GM23338 (cell line): ENCODE measurements at regions not wholly inside any gene's neighbourhood (a gene's known extent, or its start where the extent isn't known, plus 50 kb on each side); places are given as distances from the start of the nearest gene placed in this dataset.
A peak's percentile ranks its signal among the peaks of the same experiment; 100 is the strongest.

ENCODE experiments used
- ATAC-seq: fragments of 200-7000 bp; cut with Tn5 transposase; 3 replicates; pipeline ENCODE4 v1.9.1; 2020
- DNase-seq: peaks from one replicate; pipeline ENCODE4 v3.0.0-alpha.2; 2015; ENCODE audit warnings: low spot score
- H2AFZ ChIP-seq: fragments of 200-600 bp; sonication (generic); 2 replicates; pipeline ENCODE4 v1.8.0; 2016; ENCODE audit warnings: antibody characterized with exemption, mild to moderate bottlenecking, moderate library complexity
- H3F3A ChIP-seq: fragments of 200-600 bp; sonication (generic); replicated peaks from 2 replicates; pipeline ENCODE4 v1.8.0; 2017; ENCODE audit warnings: antibody characterized with exemption, mixed run types, low read depth
- H3K27ac ChIP-seq: fragments of 200-600 bp; sonication (generic); 2 replicates; pipeline ENCODE4 v1.6.1; 2016; ENCODE audit warnings: low read depth
- H3K27me3 ChIP-seq: fragments of 200-600 bp; sonication (generic); 2 replicates; pipeline ENCODE4 v1.8.0; 2016; ENCODE audit warnings: mild to moderate bottlenecking, mixed run types, moderate library complexity; ENCODE audit not compliant: insufficient read depth
- H3K36me3 ChIP-seq: fragments of 200-600 bp; sonication (generic); 2 replicates; pipeline ENCODE4 v1.8.0; 2016; ENCODE audit warnings: mild to moderate bottlenecking; ENCODE audit not compliant: insufficient read depth
- H3K4me1 ChIP-seq: fragments of 200-600 bp; sonication (generic); 2 replicates; pipeline ENCODE4 v1.8.0; 2016; ENCODE audit warnings: mild to moderate bottlenecking, moderate library complexity; ENCODE audit not compliant: insufficient read depth
- H3K4me2 ChIP-seq: fragments of 200-600 bp; sonication (generic); 2 replicates; pipeline ENCODE4 v1.7.1; 2017; ENCODE audit warnings: mixed run types
- H3K4me3 ChIP-seq: fragments of 200-600 bp; sonication (generic); 2 replicates; pipeline ENCODE4 v1.6.1; 2016; ENCODE audit warnings: mixed run types
- H3K79me2 ChIP-seq: fragments of 200-600 bp; sonication (generic); replicated peaks from 2 replicates; pipeline ENCODE4 v1.8.0; 2017; ENCODE audit warnings: mild to moderate bottlenecking; ENCODE audit not compliant: insufficient read depth
- H3K9me2 ChIP-seq: fragments of 200-600 bp; sonication (generic); 2 replicates; pipeline ENCODE4 v1.8.0; 2017; ENCODE audit not compliant: insufficient read depth
- H4K20me1 ChIP-seq: fragments of 200-600 bp; sonication (generic); replicated peaks from 2 replicates; pipeline ENCODE4 v1.8.0; 2017; ENCODE audit warnings: mild to moderate bottlenecking; ENCODE audit not compliant: insufficient read depth
- H3K27ac Mint-ChIP-seq: 2 replicates; pipeline ENCODE4 v1.8.0; 2020; ENCODE audit warnings: inconsistent platforms, mild to moderate bottlenecking, moderate library complexity, mixed read lengths
- H3K27me3 Mint-ChIP-seq: 3 replicates; pipeline ENCODE4 v1.8.0; 2022; ENCODE audit warnings: low read depth, mild to moderate bottlenecking, moderate library complexity, mixed read lengths, inconsistent platforms; ENCODE audit not compliant: insufficient read depth, poor library complexity
- H3K36me3 Mint-ChIP-seq: 3 replicates; pipeline ENCODE4 v1.8.0; 2021; ENCODE audit warnings: low read depth, mild to moderate bottlenecking, inconsistent platforms, moderate library complexity, mixed read lengths
- H3K4me1 Mint-ChIP-seq: 3 replicates; pipeline ENCODE4 v1.8.0; 2020; ENCODE audit warnings: mild to moderate bottlenecking, inconsistent platforms, mixed read lengths
- H3K4me3 Mint-ChIP-seq: 3 replicates; pipeline ENCODE4 v1.8.0; 2021; ENCODE audit warnings: moderate library complexity, mild to moderate bottlenecking, inconsistent platforms, mixed read lengths
- H3K9me3 Mint-ChIP-seq: 3 replicates; pipeline ENCODE4 v1.8.0; 2020; ENCODE audit warnings: moderate library complexity, mild to moderate bottlenecking, inconsistent platforms, mixed read lengths
- CREB1 ChIP-seq: fragments of 250-450 bp; sonication (Bioruptor Pico); IDR thresholded peaks from 2 replicates; pipeline ENCODE4 v1.5.0; 2020; ENCODE audit warnings: low read depth, mild to moderate bottlenecking, moderate library complexity
- ETS1 ChIP-seq: IDR thresholded peaks from 2 replicates; pipeline ENCODE4 v1.6.1; 2016; ENCODE audit warnings: antibody characterized with exemption
- EZH2 ChIP-seq: fragments of 200-600 bp; sonication (generic); IDR thresholded peaks from one replicate; pipeline ENCODE4 v1.8.0; 2017; ENCODE audit warnings: antibody characterized with exemption, mild to moderate bottlenecking, low read depth; ENCODE audit not compliant: unreplicated experiment
- STAT1 ChIP-seq: IDR thresholded peaks from one replicate; pipeline ENCODE4 v1.6.1; 2016; ENCODE audit warnings: antibody characterized with exemption; ENCODE audit not compliant: unreplicated experiment
- ZNF462 ChIP-seq: fragments of 250-450 bp; sonication (Bioruptor Pico); IDR thresholded peaks from 2 replicates; pipeline ENCODE4 v1.5.0; 2020; ENCODE audit warnings: mild to moderate bottlenecking, moderate library complexity

- H4K20me1 ChIP-seq, result no peaks in the 10 kb centered on the region
- no peaks in the 10 kb centered on the region for H3K36me3 ChIP-seq
- no peaks in the 10 kb centered on the region for H3K4me1 Mint-ChIP-seq
- peaks cover 28% of the 10 kb centered on the region for H3K36me3 Mint-ChIP-seq
- no peak overlapping the region for H3K4me3 ChIP-seq
- peaks cover 9% of the 10 kb centered on the region for H3K27me3 Mint-ChIP-seq
- no peak overlapping the region for H3K27ac ChIP-seq
- H3K4me1 ChIP-seq, result 0 out of 2 replicates have a peak, but pooled peaks cover 16% of the 10 kb centered on the region
- ATAC-seq, result no peak
- TF ChIP-seq EZH2 (no peak), CREB1 (no peak), ZNF462 (CRISPR knock-in tag) (no peak)
- peaks cover 99% of the 10 kb centered on the region for H3K9me3 Mint-ChIP-seq
- no peak overlapping the region for H2AFZ ChIP-seq
- no peaks in the 10 kb centered on the region for H3K27me3 ChIP-seq
- peak overlapping the region; percentile 24; the same call in 1 of the 2 replicates for H3K4me2 ChIP-seq
- H3K27ac Mint-ChIP-seq, result no peak overlapping the region
- no peaks in the 10 kb centered on the region for H3K79me2 ChIP-seq
- H3K9me2 ChIP-seq, result no peaks in the 10 kb centered on the region
- no peaks in the 10 kb centered on the region for H3F3A ChIP-seq
- H3K4me3 Mint-ChIP-seq, result no peak overlapping the region
- DNase-seq, result no peak
Measured at GRCh38 chr11:42713279-42713678, 598.5 kb upstream of the API5 start.

- Mint-ChIP-seq H3K36me3 (peaks cover 28% of the 10 kb centered on the region), H3K27ac (no peak overlapping the region), H3K4me1 (no peaks in the 10 kb centered on the region), H3K27me3 (peaks cover 9% of the 10 kb centered on the region), H3K9me3 (peaks cover 99% of the 10 kb centered on the region), H3K4me3 (no peak overlapping the region)
- ATAC-seq (no peak), DNase-seq (no peak)
- no peak overlapping the region for H2AFZ ChIP-seq
- H3K4me3 ChIP-seq, result no peak overlapping the region
- no peaks in the 10 kb centered on the region for H3K9me2 ChIP-seq
- H3K36me3 ChIP-seq, result no peaks in the 10 kb centered on the region
- no peaks in the 10 kb centered on the region for H3K79me2 ChIP-seq
- no peaks in the 10 kb centered on the region for H3K27me3 ChIP-seq
- no peak overlapping the region for H3K27ac ChIP-seq
- no peak overlapping the region for H3K4me2 ChIP-seq
- H4K20me1 ChIP-seq, result no peaks in the 10 kb centered on the region
- 0 out of 2 replicates have a peak, but pooled peaks cover 16% of the 10 kb centered on the region for H3K4me1 ChIP-seq
- no peaks in the 10 kb centered on the region for H3F3A ChIP-seq
- no peak for TF ChIP-seq ZNF462 (CRISPR knock-in tag)
- no peak for TF ChIP-seq ETS1
- no peak for TF ChIP-seq STAT1
Measured at GRCh38 chr11:42713753-42714152, 598.0 kb upstream of the API5 start.
